ENCODE measurements at regions not wholly inside any gene's neighbourhood (a gene's known extent, or its start where the extent isn't known, plus 50 kb on each side); places are given as distances from the start of the nearest gene placed in this dataset.

DNA sequence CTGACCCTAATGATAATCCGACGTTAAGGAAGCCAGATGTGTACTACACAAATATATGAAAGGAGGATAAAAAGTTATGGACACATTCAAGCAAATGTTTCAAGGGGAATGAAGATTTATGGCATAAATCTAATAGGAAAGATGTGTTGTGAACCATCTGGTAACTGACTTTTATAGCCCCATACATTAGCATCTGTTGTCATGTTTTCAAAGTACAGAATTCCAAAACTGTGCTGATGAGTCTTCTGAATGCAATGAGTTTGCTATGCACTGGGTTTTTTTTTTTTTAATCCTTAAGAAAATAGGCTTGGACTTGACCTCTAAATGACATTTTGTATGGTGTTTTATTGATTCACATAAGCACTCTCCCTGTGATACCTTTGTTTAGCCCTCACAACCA, 158.5 kb upstream of the ESRRG start:
- TF ChIP-seq EZH2 (IDR thresholded peaks at IDR 0.05; ENCODE audit: insufficient read depth, poor library complexity, severe bottlenecking) (no peak), EZH2phosphoT487 (IDR thresholded peaks at IDR 0.05; ENCODE audit: insufficient read depth, low read depth) (no peak)

Measured in GM23248 (cell line).